ENCODE measurements at regions not wholly inside any gene's neighbourhood (a gene's known extent, or its start where the extent isn't known, plus 50 kb on each side); places are given as distances from the start of the nearest gene placed in this dataset.

DNA sequence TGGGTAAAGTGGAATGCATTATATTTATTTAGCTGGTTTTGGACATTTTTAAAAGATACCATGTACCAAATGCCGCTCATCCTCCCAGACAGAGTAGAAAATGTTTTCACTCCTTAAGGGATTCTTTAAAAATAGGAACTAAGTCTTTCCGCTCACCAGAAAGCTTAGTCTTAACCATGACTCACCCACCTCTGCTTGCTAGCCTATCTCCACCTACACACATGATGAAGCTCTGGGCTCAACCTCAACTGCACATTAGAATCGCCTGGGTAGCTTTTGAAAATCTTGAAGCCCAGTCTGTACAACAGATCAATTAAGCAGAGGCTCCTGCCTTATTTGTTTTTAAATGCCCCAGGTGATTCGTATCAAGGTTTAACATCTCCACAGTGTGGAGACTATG lies 260.5 kb downstream of the NEDD1 start:
- TF ChIP-seq, protein P1, sequence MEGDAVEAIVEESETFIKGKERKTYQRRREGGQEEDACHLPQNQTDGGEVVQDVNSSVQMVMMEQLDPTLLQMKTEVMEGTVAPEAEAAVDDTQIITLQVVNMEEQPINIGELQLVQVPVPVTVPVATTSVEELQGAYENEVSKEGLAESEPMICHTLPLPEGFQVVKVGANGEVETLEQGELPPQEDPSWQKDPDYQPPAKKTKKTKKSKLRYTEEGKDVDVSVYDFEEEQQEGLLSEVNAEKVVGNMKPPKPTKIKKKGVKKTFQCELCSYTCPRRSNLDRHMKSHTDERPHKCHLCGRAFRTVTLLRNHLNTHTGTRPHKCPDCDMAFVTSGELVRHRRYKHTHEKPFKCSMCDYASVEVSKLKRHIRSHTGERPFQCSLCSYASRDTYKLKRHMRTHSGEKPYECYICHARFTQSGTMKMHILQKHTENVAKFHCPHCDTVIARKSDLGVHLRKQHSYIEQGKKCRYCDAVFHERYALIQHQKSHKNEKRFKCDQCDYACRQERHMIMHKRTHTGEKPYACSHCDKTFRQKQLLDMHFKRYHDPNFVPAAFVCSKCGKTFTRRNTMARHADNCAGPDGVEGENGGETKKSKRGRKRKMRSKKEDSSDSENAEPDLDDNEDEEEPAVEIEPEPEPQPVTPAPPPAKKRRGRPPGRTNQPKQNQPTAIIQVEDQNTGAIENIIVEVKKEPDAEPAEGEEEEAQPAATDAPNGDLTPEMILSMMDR (optimal IDR thresholded peaks at IDR 0.05 in 1 of 3, IDR thresholded peaks at IDR 0.05 in 1 of 3, conservative IDR thresholded peaks at IDR 0.05 in 1 of 3; ENCODE audit: extremely low read depth in 1 of 3, insufficient read depth in 2 of 3, low read length in 3 of 3): no peak
- no peak for TF ChIP-seq EZH2 (IDR thresholded peaks at IDR 0.05; ENCODE audit: low read length)
